ENCODE measurements at regions not wholly inside any gene's neighbourhood (a gene's known extent, or its start where the extent isn't known, plus 50 kb on each side); places are given as distances from the start of the nearest gene placed in this dataset.
"Not testable (repeated sequence)": the region's sequence is repeated elsewhere in the genome, so short reads cannot be mapped to it uniquely, and the experiment has no call there.

GRCh38 chr5:153939101-153939500 lies 99.6 kb downstream of the FAM114A2 start:
- no peak for TF ChIP-seq CTCF (IDR thresholded peaks at IDR 0.05)
- no peak overlapping the region for H3K4me3 ChIP-seq
- H3K27ac ChIP-seq = no peak overlapping the region
- no peak for DNase-seq (ENCODE audit: low spot score)

- no peak for DNase-seq (ENCODE audit: low spot score)
- no peak for TF ChIP-seq CTCF (IDR thresholded peaks at IDR 0.05)
- Histone ChIP-seq H3K27ac (no peak overlapping the region), H3K4me3 (no peak overlapping the region)
Observed at GRCh38 chr5:153938191-153938842, 100.4 kb downstream of the FAM114A2 start.

- no peak for DNase-seq (ENCODE audit: low spot score)
- H3K27ac ChIP-seq = no peak overlapping the region
- H3K4me3 ChIP-seq = no peak overlapping the region
- TF ChIP-seq CTCF (IDR thresholded peaks at IDR 0.05) = no peak
Observed at GRCh38 chr5:153937661-153938060, 101.0 kb downstream of the FAM114A2 start.

GRCh38 chr5:153935151-153935550 lies 103.6 kb downstream of the FAM114A2 start:
- DNase-seq (ENCODE audit: low spot score); H3K4me3 ChIP-seq; H3K27ac ChIP-seq: not testable (repeated sequence)

- no peak overlapping the region for H3K4me3 ChIP-seq
Observed at GRCh38 chr5:153926201-153926600, 112.5 kb downstream of the FAM114A2 start.

GRCh38 chr5:153919161-153919560 lies 119.5 kb downstream of the FAM114A2 start:
- no peak overlapping the region for H3K4me3 ChIP-seq
- H3K27ac ChIP-seq = no peak overlapping the region
- no peak for TF ChIP-seq CTCF (IDR thresholded peaks at IDR 0.05)
- DNase-seq (ENCODE audit: low spot score) = no peak

More at GRCh38 chr5:153926201-153926600, 112.5 kb downstream of the FAM114A2 start:
- no peak for TF ChIP-seq CTCF (IDR thresholded peaks at IDR 0.05)
- H3K27ac ChIP-seq = no peak overlapping the region
- DNase-seq (ENCODE audit: low spot score) = no peak

GRCh38 chr5:153907170-153907775 lies 131.4 kb downstream of the FAM114A2 start:
- no peak overlapping the region for H3K27ac ChIP-seq
- H3K4me3 ChIP-seq = no peak overlapping the region
- no peak for TF ChIP-seq CTCF (IDR thresholded peaks at IDR 0.05)
- no peak for DNase-seq (ENCODE audit: low spot score)

Data from coronary artery (tissue), 2 donors.